Colonic mucosa (tissue), 4 donors: ENCODE measurements at regions not wholly inside any gene's neighbourhood (a gene's known extent, or its start where the extent isn't known, plus 50 kb on each side); places are given as distances from the start of the nearest gene placed in this dataset.

Experiments used
- DNase-seq: peaks from one replicate; pipeline ENCODE4 v3.0.0-alpha.2; 2020
- H3K27ac ChIP-seq: fragments of 200-600 bp; one replicate; pipeline ENCODE4 v1.8.0; 2021
- H3K27me3 ChIP-seq: fragments of 200-600 bp; one replicate; pipeline ENCODE4 v1.8.0; 2021
- H3K36me3 ChIP-seq: fragments of 200-600 bp; one replicate; pipeline ENCODE4 v1.8.0; 2021
- H3K4me1 ChIP-seq: fragments of 200-600 bp; one replicate; pipeline ENCODE4 v1.8.0; 2021; ENCODE audit warnings: mild to moderate bottlenecking
- H3K4me3 ChIP-seq: fragments of 200-600 bp; one replicate; pipeline ENCODE4 v1.8.0; 2021
- H3K9ac ChIP-seq, 2 donors: one replicate each; pipeline ENCODE4 v1.7.0; 2013; ENCODE audit warnings: control low read depth in 2 of 2, low read depth in 2 of 2, low read length in 2 of 2
- H3K9me3 ChIP-seq: fragments of 200-600 bp; one replicate; pipeline ENCODE4 v1.8.0; 2021
- intact Hi-C: fragments of 100-400 bp; cut with DNase I; formaldehyde crosslinking; loops from one replicate; pipeline ENCODE4 v1.14.1; 2022
- TF ChIP-seq, protein P1 (sequence below): fragments of 200-600 bp; IDR thresholded peaks from one replicate; pipeline ENCODE4 v1.8.0; 2022; ENCODE audit warnings: antibody characterized with exemption, mild to moderate bottlenecking
- donor health status: healthy.
- donor health status: DM: no; HTN: no; CAD: no.
- donor health status: DM: no; HTN: no; CAD: no.

DNA sequence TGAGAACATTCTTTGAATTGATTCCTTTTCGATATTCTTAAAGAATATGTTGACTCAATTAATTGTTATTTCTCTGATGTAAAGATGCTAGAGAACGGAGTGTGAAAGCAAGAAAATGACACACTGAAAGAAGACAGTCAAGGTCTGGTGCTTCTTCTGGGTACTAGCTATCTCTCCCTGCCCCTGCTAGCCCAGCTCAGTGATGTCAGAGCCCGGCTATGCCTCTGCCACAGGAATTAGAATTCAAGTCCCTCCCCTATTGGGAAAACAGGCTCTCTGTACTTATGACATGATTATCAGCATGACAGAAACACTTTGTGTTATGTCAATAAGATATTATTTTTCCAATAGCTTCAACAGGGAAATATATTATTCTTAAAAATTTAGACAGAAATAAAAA is 252.4 kb downstream of the KCNC2 start:
- TF ChIP-seq, protein P1, sequence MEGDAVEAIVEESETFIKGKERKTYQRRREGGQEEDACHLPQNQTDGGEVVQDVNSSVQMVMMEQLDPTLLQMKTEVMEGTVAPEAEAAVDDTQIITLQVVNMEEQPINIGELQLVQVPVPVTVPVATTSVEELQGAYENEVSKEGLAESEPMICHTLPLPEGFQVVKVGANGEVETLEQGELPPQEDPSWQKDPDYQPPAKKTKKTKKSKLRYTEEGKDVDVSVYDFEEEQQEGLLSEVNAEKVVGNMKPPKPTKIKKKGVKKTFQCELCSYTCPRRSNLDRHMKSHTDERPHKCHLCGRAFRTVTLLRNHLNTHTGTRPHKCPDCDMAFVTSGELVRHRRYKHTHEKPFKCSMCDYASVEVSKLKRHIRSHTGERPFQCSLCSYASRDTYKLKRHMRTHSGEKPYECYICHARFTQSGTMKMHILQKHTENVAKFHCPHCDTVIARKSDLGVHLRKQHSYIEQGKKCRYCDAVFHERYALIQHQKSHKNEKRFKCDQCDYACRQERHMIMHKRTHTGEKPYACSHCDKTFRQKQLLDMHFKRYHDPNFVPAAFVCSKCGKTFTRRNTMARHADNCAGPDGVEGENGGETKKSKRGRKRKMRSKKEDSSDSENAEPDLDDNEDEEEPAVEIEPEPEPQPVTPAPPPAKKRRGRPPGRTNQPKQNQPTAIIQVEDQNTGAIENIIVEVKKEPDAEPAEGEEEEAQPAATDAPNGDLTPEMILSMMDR: no peak
- H3K27me3 ChIP-seq: no peaks in the 10 kb centered on the region
- no peak overlapping the region for H3K9ac ChIP-seq
- H3K27ac ChIP-seq: no peak overlapping the region
- H3K36me3 ChIP-seq: no peaks in the 10 kb centered on the region
- no peaks in the 10 kb centered on the region for H3K9me3 ChIP-seq
- no peak for DNase-seq
- H3K4me3 ChIP-seq: no peak overlapping the region
- H3K4me1 ChIP-seq: no peaks in the 10 kb centered on the region
- intact Hi-C loops: no loop called here

DNA sequence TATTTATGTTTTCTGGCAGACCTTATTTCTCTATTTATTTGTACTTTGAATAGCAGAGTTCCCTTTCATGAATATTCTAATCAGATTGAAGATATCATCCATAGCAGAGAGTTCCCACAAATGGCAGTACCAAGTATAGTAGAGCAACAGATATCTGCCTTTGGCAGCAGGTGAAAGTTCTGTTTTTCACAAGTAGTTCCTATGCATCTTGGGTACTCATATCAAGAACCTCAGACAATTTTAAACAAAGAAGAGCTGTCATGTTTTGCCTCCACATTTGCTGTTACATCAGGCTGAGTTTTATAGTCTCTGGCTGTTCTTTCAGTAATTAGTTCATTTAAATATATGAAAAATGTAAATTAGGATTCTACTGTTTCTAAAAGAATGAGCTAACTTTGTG is 252.0 kb downstream of the KCNC2 start:
- Histone ChIP-seq H3K9ac (no peak overlapping the region), H3K36me3 (no peaks in the 10 kb centered on the region), H3K4me1 (no peaks in the 10 kb centered on the region), H3K9me3 (no peaks in the 10 kb centered on the region), H3K27ac (no peak overlapping the region), H3K4me3 (no peak overlapping the region), H3K27me3 (no peaks in the 10 kb centered on the region)
- intact Hi-C loops: no loop called here
- TF ChIP-seq, protein P1: no peak
- DNase-seq: no peak

DNA sequence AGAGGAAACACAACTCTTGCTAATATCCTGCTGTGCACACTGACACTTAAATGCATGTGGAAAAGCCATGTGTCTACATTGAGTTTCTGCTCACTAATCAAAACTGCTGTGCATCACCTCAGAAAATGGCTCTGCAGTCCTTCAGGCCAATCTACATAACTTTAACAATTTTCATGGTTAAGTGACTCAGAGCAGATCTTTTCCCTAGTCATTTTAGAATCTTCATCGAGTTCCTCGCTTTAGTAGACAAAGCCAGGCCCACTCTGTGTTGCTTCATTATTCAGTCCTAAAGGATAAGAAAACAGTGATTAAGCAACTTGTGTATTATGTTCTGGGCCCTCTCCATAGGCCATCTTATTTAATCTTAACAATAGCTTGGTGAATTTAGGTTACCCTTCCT is 250.0 kb downstream of the KCNC2 start:
- no peaks in the 10 kb centered on the region for H3K4me1 ChIP-seq

DNA sequence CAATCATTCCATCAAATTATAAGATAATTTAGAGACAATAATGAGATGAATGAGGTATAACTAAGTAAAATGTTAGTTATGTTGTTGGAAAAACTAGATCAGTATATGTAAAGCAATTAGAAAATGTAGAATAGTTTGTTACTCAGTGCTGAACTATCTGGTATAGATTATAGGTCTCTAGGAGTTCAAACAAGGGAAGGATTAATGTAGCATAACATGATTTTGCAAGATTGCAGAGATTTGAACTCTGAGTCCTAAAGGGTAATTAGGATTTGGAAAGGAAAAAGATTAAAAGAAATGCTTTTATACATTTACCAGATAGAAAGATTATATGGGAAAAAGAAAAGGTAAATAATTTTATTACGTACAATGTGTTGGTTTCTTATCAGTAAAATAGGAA is 246.3 kb downstream of the KCNC2 start:
- TF ChIP-seq, protein P1: no peak
- intact Hi-C loops: no loop called here
- no peak overlapping the region for H3K4me3 ChIP-seq
- H3K36me3 ChIP-seq: no peaks in the 10 kb centered on the region
- H3K9ac ChIP-seq: no peak overlapping the region
- H3K27me3 ChIP-seq: no peaks in the 10 kb centered on the region
- no peak for DNase-seq
- no peaks in the 10 kb centered on the region for H3K4me1 ChIP-seq
- H3K9me3 ChIP-seq: no peaks in the 10 kb centered on the region
- no peak overlapping the region for H3K27ac ChIP-seq

More for the DNA sequence above, 250.0 kb downstream of the KCNC2 start:
- no peak for DNase-seq
- Histone ChIP-seq H3K36me3 (no peaks in the 10 kb centered on the region), H3K4me3 (no peak overlapping the region), H3K9me3 (no peaks in the 10 kb centered on the region), H3K9ac (no peak overlapping the region), H3K27me3 (no peaks in the 10 kb centered on the region), H3K27ac (no peak overlapping the region)
- TF ChIP-seq, protein P1: no peak
- intact Hi-C loops: no loop called here

DNA sequence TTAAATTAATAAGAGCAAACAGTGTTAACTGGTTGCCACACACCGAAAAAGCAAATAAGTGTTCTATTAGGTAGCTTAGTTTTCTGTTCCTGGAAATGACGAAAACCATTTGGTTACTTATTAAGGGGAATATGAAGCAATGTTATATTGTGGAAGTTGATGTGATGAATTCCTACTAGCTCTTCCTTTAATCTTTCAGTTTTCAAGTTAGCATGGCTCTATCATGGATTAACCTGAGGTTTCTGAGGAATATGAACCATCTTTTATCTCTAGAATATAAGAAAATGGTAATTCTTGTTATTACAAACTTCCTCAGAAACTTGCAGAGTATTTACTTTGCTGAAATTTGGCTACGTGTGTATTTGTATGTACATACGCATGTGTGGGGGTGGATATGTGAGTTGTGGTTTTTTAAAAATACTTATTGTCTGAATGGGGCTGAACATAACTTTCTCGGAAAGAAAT is 245.7 kb downstream of the KCNC2 start:
- no peaks in the 10 kb centered on the region for H3K9me3 ChIP-seq
- no peaks in the 10 kb centered on the region for H3K27me3 ChIP-seq
- no peaks in the 10 kb centered on the region for H3K36me3 ChIP-seq
- TF ChIP-seq, protein P1: no peak
- DNase-seq: no peak
- intact Hi-C loops: no loop called here
- H3K4me1 ChIP-seq: no peaks in the 10 kb centered on the region
- H3K27ac ChIP-seq: no peak overlapping the region
- no peak overlapping the region for H3K4me3 ChIP-seq
- no peak overlapping the region for H3K9ac ChIP-seq

DNA sequence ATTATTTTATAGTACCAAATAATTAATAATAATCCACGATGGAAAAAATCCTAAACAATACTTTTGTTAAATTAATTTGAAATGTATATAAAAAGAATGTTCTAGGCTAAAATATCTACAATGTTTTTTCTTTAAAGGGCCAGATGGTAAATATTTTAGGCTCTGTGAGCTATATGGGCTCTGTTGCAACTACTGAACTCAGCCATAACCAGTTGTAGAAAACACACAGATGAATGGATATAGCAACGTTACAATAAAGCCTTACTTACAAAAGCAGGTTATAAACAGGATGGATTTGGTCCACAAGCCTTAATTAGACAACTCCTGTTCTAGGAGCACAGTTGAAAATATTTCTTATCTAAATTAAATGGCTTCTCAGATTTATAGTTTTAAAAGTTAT is 245.2 kb downstream of the KCNC2 start:
- intact Hi-C loops: no loop called here
- Histone ChIP-seq H3K4me1 (no peaks in the 10 kb centered on the region), H3K9me3 (no peaks in the 10 kb centered on the region), H3K27me3 (no peaks in the 10 kb centered on the region), H3K27ac (no peak overlapping the region), H3K36me3 (no peaks in the 10 kb centered on the region), H3K4me3 (no peak overlapping the region), H3K9ac (no peak overlapping the region)
- TF ChIP-seq, protein P1: no peak
- no peak for DNase-seq
